Activated naive CD8-positive, alpha-beta T cell treated with anti-CD3 and anti-CD28 coated beads, Interleukin-2, amount 10 ng/mL, durations not matched to agents 7 days and 5 days (primary cell): ENCODE measurements at regions not wholly inside any gene's neighbourhood (a gene's known extent, or its start where the extent isn't known, plus 50 kb on each side); places are given as distances from the start of the nearest gene placed in this dataset.

Experiments used
- ATAC-seq: fragments of 150-1000 bp; cut with Tn5 transposase; one replicate; pipeline ENCODE4 v1.10.0; 2021; ENCODE audit warnings: low read depth, moderate library complexity
- POLR2A ChIA-PET: fragments of 350-600 bp; sonication (Branson Sonifier 250); formaldehyde crosslinking; loops from one replicate; lab custom pipeline; 2021; ENCODE audit warnings: antibody characterized with exemption; lab: Charles Lee
- DNase-seq: peaks from one replicate; pipeline ENCODE4 v3.0.0; 2021
- H3K27ac Mint-ChIP-seq: one replicate; pipeline ENCODE4 v1.8.0; 2022; ENCODE audit warnings: mild to moderate bottlenecking, mixed read lengths
- H3K27me3 Mint-ChIP-seq: one replicate; pipeline ENCODE4 v1.8.0; 2022; ENCODE audit warnings: mild to moderate bottlenecking, moderate library complexity, mixed read lengths
- H3K36me3 Mint-ChIP-seq: one replicate; pipeline ENCODE4 v1.8.0; 2021; ENCODE audit warnings: mild to moderate bottlenecking, mixed read lengths
- H3K4me1 Mint-ChIP-seq: one replicate; pipeline ENCODE4 v1.8.0; 2021; ENCODE audit warnings: mixed read lengths
- H3K4me3 Mint-ChIP-seq: one replicate; pipeline ENCODE4 v1.8.0; 2022; ENCODE audit warnings: mild to moderate bottlenecking, moderate library complexity, mixed read lengths
- H3K9me3 Mint-ChIP-seq: one replicate; pipeline ENCODE4 v1.8.0; 2021; ENCODE audit warnings: mixed read lengths

- DNase-seq (no peak), ATAC-seq (no peak)
- Mint-ChIP-seq H3K36me3 (no peaks in the 10 kb centered on the region), H3K27ac (no peak overlapping the region), H3K4me3 (no peak overlapping the region), H3K27me3 (no peaks in the 10 kb centered on the region), H3K9me3 (no peaks in the 10 kb centered on the region), H3K4me1 (no peaks in the 10 kb centered on the region)
- POLR2A ChIA-PET: no interaction called here
These were observed 230.2 kb upstream of the NAV3 start for GRCh38 chr12:77600468-77600843.

GRCh38 chr12:77599782-77600467 lies 230.8 kb upstream of the NAV3 start:
- H3K27ac Mint-ChIP-seq: no peak overlapping the region
- no peaks in the 10 kb centered on the region for H3K9me3 Mint-ChIP-seq
- H3K4me3 Mint-ChIP-seq: no peak overlapping the region
- no peaks in the 10 kb centered on the region for H3K27me3 Mint-ChIP-seq
- DNase-seq (no peak), ATAC-seq (no peak)
- POLR2A ChIA-PET: no interaction called here
- H3K4me1 Mint-ChIP-seq: no peaks in the 10 kb centered on the region
- no peaks in the 10 kb centered on the region for H3K36me3 Mint-ChIP-seq

GRCh38 chr12:77594366-77594765 lies 236.3 kb upstream of the NAV3 start:
- Mint-ChIP-seq H3K9me3 (peaks cover 1% of the 10 kb centered on the region), H3K4me3 (no peak overlapping the region), H3K36me3 (no peaks in the 10 kb centered on the region), H3K27me3 (no peaks in the 10 kb centered on the region), H3K27ac (no peak overlapping the region), H3K4me1 (no peaks in the 10 kb centered on the region)
- no peak for ATAC-seq
- no peak for DNase-seq
- POLR2A ChIA-PET: no interaction called here

- H3K9me3 Mint-ChIP-seq: peaks cover 1% of the 10 kb centered on the region
- DNase-seq (no peak), ATAC-seq (no peak)
- no peak overlapping the region for H3K4me3 Mint-ChIP-seq
- no peaks in the 10 kb centered on the region for H3K27me3 Mint-ChIP-seq
- H3K27ac Mint-ChIP-seq: no peak overlapping the region
- no peaks in the 10 kb centered on the region for H3K36me3 Mint-ChIP-seq
- POLR2A ChIA-PET: no interaction called here
- H3K4me1 Mint-ChIP-seq: no peaks in the 10 kb centered on the region
These were observed 237.9 kb upstream of the NAV3 start for GRCh38 chr12:77592836-77593235.

- no peak for DNase-seq
- Mint-ChIP-seq H3K27me3 (no peaks in the 10 kb centered on the region), H3K4me3 (no peak overlapping the region), H3K4me1 (no peaks in the 10 kb centered on the region), H3K36me3 (no peaks in the 10 kb centered on the region), H3K27ac (no peak overlapping the region), H3K9me3 (peaks cover 1% of the 10 kb centered on the region)
- POLR2A ChIA-PET: no interaction called here
- no peak for ATAC-seq
These were observed 238.5 kb upstream of the NAV3 start for GRCh38 chr12:77591959-77592743.

GRCh38 chr12:77590306-77590705 lies 240.4 kb upstream of the NAV3 start:
- ATAC-seq (no peak), DNase-seq (no peak)
- no peak overlapping the region for H3K4me3 Mint-ChIP-seq
- H3K27ac Mint-ChIP-seq: no peak overlapping the region
- no peaks in the 10 kb centered on the region for H3K27me3 Mint-ChIP-seq
- no peaks in the 10 kb centered on the region for H3K4me1 Mint-ChIP-seq
- POLR2A ChIA-PET: no interaction called here
- no peaks in the 10 kb centered on the region for H3K36me3 Mint-ChIP-seq
- peaks cover 1% of the 10 kb centered on the region for H3K9me3 Mint-ChIP-seq

GRCh38 chr12:77584860-77585259 lies 245.8 kb upstream of the NAV3 start:
- no peaks in the 10 kb centered on the region for H3K4me1 Mint-ChIP-seq
- DNase-seq (no peak), ATAC-seq (no peak)
- H3K27ac Mint-ChIP-seq: no peak overlapping the region
- no peaks in the 10 kb centered on the region for H3K9me3 Mint-ChIP-seq
- POLR2A ChIA-PET: interaction anchor here (0.5 kb wide), 1 partner anchor 51 kb away, joined by 5 read pairs; no protein-coding TSS in a partner anchor
- no peaks in the 10 kb centered on the region for H3K36me3 Mint-ChIP-seq
- H3K4me3 Mint-ChIP-seq: no peak overlapping the region
- H3K27me3 Mint-ChIP-seq: no peaks in the 10 kb centered on the region

- ATAC-seq (no peak), DNase-seq (no peak)
- POLR2A ChIA-PET: no interaction called here
- no peaks in the 10 kb centered on the region for H3K4me1 Mint-ChIP-seq
- H3K27me3 Mint-ChIP-seq: no peaks in the 10 kb centered on the region
- H3K4me3 Mint-ChIP-seq: no peak overlapping the region
- H3K9me3 Mint-ChIP-seq: no peaks in the 10 kb centered on the region
- no peaks in the 10 kb centered on the region for H3K36me3 Mint-ChIP-seq
- H3K27ac Mint-ChIP-seq: no peak overlapping the region
These were observed 252.1 kb upstream of the NAV3 start for GRCh38 chr12:77578466-77579220.

GRCh38 chr12:77577791-77578190 lies 252.9 kb upstream of the NAV3 start:
- Mint-ChIP-seq H3K9me3 (no peaks in the 10 kb centered on the region), H3K36me3 (no peaks in the 10 kb centered on the region), H3K4me1 (no peaks in the 10 kb centered on the region), H3K4me3 (no peak overlapping the region), H3K27me3 (no peaks in the 10 kb centered on the region), H3K27ac (no peak overlapping the region)
- DNase-seq (no peak), ATAC-seq (no peak)
- POLR2A ChIA-PET: no interaction called here

GRCh38 chr12:77575376-77575919 lies 255.2 kb upstream of the NAV3 start:
- Mint-ChIP-seq H3K4me1 (no peaks in the 10 kb centered on the region), H3K36me3 (no peaks in the 10 kb centered on the region), H3K27me3 (no peaks in the 10 kb centered on the region)

GRCh38 chr12:77572371-77572770 lies 258.3 kb upstream of the NAV3 start:
- Mint-ChIP-seq H3K27me3 (no peaks in the 10 kb centered on the region), H3K36me3 (no peaks in the 10 kb centered on the region), H3K9me3 (no peaks in the 10 kb centered on the region), H3K27ac (no peak overlapping the region), H3K4me1 (no peaks in the 10 kb centered on the region), H3K4me3 (no peak overlapping the region)
- no peak for ATAC-seq
- no peak for DNase-seq
- POLR2A ChIA-PET: no interaction called here

More at GRCh38 chr12:77575376-77575919, 255.2 kb upstream of the NAV3 start:
- Mint-ChIP-seq H3K9me3 (no peaks in the 10 kb centered on the region), H3K27ac (no peak overlapping the region), H3K4me3 (no peak overlapping the region)
- ATAC-seq (no peak), DNase-seq (no peak)
- POLR2A ChIA-PET: no interaction called here

- Mint-ChIP-seq H3K9me3 (no peaks in the 10 kb centered on the region), H3K4me3 (no peak overlapping the region), H3K27me3 (no peaks in the 10 kb centered on the region), H3K36me3 (no peaks in the 10 kb centered on the region), H3K4me1 (no peaks in the 10 kb centered on the region), H3K27ac (no peak overlapping the region)
- no peak for ATAC-seq
- POLR2A ChIA-PET: no interaction called here
- no peak for DNase-seq
These were observed 258.9 kb upstream of the NAV3 start for GRCh38 chr12:77571768-77572167.

- Mint-ChIP-seq H3K4me3 (no peak overlapping the region), H3K36me3 (no peaks in the 10 kb centered on the region), H3K27me3 (no peaks in the 10 kb centered on the region), H3K9me3 (no peaks in the 10 kb centered on the region), H3K27ac (no peak overlapping the region), H3K4me1 (no peaks in the 10 kb centered on the region)
- POLR2A ChIA-PET: no interaction called here
- ATAC-seq (no peak), DNase-seq (no peak)
These were observed 259.6 kb upstream of the NAV3 start for GRCh38 chr12:77571127-77571526.
